ENCODE measurements at regions not wholly inside any gene's neighbourhood (a gene's known extent, or its start where the extent isn't known, plus 50 kb on each side); places are given as distances from the start of the nearest gene placed in this dataset.

GRCh38 chr12:45654002-45654665 is 75.4 kb upstream of the ARID2 start:
- no peak overlapping the region for H3K27ac ChIP-seq (ENCODE audit: low read depth, low read length)
- no peak overlapping the region for H3K4me3 ChIP-seq (ENCODE audit: low read depth, low read length)
- H3K27me3 ChIP-seq (ENCODE audit: control insufficient read depth, insufficient read depth, low read length): no peaks in the 10 kb centered on the region
- 92% methylated on average over 2 of the region's 3 CpGs for WGBS (ENCODE audit: insufficient coverage)
- H3K36me3 ChIP-seq (ENCODE audit: control insufficient read depth, insufficient read depth, low read length): no peaks in the 10 kb centered on the region
- DNase-seq (ENCODE audit: low read depth in 4 of 6, low spot score in 6 of 6): peak in 1 of 6 donors; percentile 65
- no peaks in the 10 kb centered on the region for H3K4me1 ChIP-seq (ENCODE audit: control insufficient read depth, insufficient read depth, low read length)
- H3K9me3 ChIP-seq (ENCODE audit: control insufficient read depth, insufficient read depth, low read length): no peaks in the 10 kb centered on the region

DNA sequence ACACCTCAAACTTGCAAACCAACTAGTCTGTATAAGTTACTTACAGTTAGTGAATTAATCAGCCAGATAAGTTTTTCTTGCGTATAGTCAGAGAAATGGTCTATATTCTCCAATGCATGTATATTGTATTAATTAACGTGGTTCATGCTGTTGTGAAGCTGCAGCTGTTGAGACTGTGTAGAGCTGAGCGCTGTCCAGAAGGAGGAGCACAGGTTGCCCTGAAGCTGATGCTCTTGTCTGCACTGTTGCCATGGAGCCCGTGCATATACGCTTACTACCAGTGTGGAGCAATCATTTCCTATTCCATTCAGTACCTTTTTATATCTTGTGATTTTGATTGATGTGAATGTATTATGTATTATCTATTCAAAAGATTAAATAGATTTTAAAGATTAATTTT is 74.3 kb upstream of the ARID2 start:
- H3K27ac ChIP-seq (ENCODE audit: low read depth, low read length): no peak overlapping the region
- H3K9me3 ChIP-seq (ENCODE audit: control insufficient read depth, insufficient read depth, low read length): no peaks in the 10 kb centered on the region
- H3K27me3 ChIP-seq (ENCODE audit: control insufficient read depth, insufficient read depth, low read length): no peaks in the 10 kb centered on the region
- DNase-seq (ENCODE audit: low read depth in 4 of 6, low spot score in 6 of 6): peak in 3 of 6 donors; percentile 12 to 85 (median 18)
- H3K4me1 ChIP-seq (ENCODE audit: control insufficient read depth, insufficient read depth, low read length): no peaks in the 10 kb centered on the region
- WGBS (ENCODE audit: insufficient coverage): 57% methylated on average over 1 of the region's 5 CpGs
- no peaks in the 10 kb centered on the region for H3K36me3 ChIP-seq (ENCODE audit: control insufficient read depth, insufficient read depth, low read length)
- no peak overlapping the region for H3K4me3 ChIP-seq (ENCODE audit: low read depth, low read length)

DNA sequence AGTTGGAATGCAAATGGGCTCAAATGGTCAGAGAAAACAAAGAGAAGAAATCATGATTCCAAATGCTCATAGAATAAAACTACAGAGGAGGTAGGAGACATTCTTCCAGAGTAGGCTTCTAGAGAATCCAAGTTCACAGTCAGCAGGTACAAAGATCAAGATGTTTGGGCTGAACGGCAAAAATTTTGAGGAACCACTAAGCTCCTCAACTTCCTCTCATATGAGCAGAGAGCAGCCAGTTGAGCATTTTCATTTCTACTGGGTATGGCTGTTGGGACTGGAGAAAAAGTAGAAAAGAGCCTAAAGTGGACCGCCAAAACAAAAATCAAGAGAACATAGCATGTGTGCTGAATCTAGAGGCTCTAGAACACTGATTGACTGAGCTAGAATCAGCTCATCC is 73.8 kb upstream of the ARID2 start:
- Histone ChIP-seq H3K4me3 (ENCODE audit: low read depth, low read length) (no peak overlapping the region), H3K27ac (ENCODE audit: low read depth, low read length) (no peak overlapping the region), H3K27me3 (ENCODE audit: control insufficient read depth, insufficient read depth, low read length) (no peaks in the 10 kb centered on the region), H3K4me1 (ENCODE audit: control insufficient read depth, insufficient read depth, low read length) (no peaks in the 10 kb centered on the region), H3K36me3 (ENCODE audit: control insufficient read depth, insufficient read depth, low read length) (no peaks in the 10 kb centered on the region), H3K9me3 (ENCODE audit: control insufficient read depth, insufficient read depth, low read length) (no peaks in the 10 kb centered on the region)
- WGBS (ENCODE audit: insufficient coverage): 100% methylated on average over 1 of the region's 2 CpGs
- DNase-seq (ENCODE audit: low read depth in 4 of 6, low spot score in 6 of 6): no peak

DNA sequence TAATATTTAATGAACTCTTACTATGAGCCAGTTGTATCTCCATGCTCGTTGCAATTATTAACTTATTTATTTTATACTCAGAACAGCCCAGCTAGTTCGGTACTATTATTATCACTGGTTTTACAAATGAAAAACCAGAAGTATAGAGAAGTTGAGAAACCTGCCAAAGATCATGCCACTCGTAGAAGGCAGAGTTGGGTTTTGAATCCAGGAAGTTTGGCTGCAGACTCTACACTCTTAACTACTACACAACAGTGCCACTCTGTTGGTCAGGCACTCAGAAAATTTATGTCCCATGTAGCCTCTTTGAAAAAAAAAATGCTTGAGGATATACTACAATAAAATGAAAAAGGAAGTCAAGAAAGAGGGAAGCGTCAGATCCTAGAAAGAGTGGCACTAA is 71.5 kb upstream of the ARID2 start:
- Histone ChIP-seq H3K36me3 (ENCODE audit: control insufficient read depth, insufficient read depth, low read length) (no peaks in the 10 kb centered on the region), H3K4me1 (ENCODE audit: control insufficient read depth, insufficient read depth, low read length) (no peaks in the 10 kb centered on the region), H3K27me3 (ENCODE audit: control insufficient read depth, insufficient read depth, low read length) (no peaks in the 10 kb centered on the region), H3K4me3 (ENCODE audit: low read depth, low read length) (no peak overlapping the region), H3K27ac (ENCODE audit: low read depth, low read length) (no peak overlapping the region), H3K9me3 (ENCODE audit: control insufficient read depth, insufficient read depth, low read length) (no peaks in the 10 kb centered on the region)
- no CpG with 5 or more reads among the region's 4 CpGs for WGBS (ENCODE audit: insufficient coverage)
- DNase-seq (ENCODE audit: low read depth in 4 of 6, low spot score in 6 of 6): no peak

DNA sequence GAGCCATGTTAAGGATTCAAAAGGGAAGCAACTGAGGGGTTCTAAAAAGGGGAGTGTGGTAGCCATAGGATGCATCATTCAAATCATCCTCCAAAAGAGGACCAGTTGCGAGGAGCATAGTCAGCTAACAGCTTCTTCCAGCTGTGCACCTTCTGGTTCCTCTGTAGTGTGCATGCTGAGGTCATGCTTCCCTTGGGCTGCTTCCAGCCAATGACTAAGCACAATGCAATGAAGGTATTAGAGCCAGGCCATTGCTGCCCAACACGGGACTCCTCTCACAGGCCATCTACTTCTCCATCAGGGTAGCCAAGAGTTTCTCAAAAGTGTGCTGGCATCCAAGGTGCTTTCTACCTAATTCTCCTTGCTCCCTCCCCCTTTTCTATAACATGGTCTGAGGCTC is 69.2 kb upstream of the ARID2 start:
- DNase-seq (ENCODE audit: low read depth in 4 of 6, low spot score in 6 of 6): no peak
- WGBS (ENCODE audit: insufficient coverage): 65% methylated on average over 1 of the region's 2 CpGs
- no peak overlapping the region for H3K27ac ChIP-seq (ENCODE audit: low read depth, low read length)

GRCh38 chr12:45663455-45663854 is 66.1 kb upstream of the ARID2 start:
- Histone ChIP-seq H3K27me3 (ENCODE audit: control insufficient read depth, insufficient read depth, low read length) (no peaks in the 10 kb centered on the region), H3K9me3 (ENCODE audit: control insufficient read depth, insufficient read depth, low read length) (no peaks in the 10 kb centered on the region), H3K27ac (ENCODE audit: low read depth, low read length) (no peak overlapping the region), H3K4me3 (ENCODE audit: low read depth, low read length) (no peak overlapping the region), H3K4me1 (ENCODE audit: control insufficient read depth, insufficient read depth, low read length) (no peaks in the 10 kb centered on the region), H3K36me3 (ENCODE audit: control insufficient read depth, insufficient read depth, low read length) (no peaks in the 10 kb centered on the region)
- peak in 1 of 6 donors; percentile 20 for DNase-seq (ENCODE audit: low read depth in 4 of 6, low spot score in 6 of 6)
- 63% methylated on average over 1 of the region's 2 CpGs for WGBS (ENCODE audit: insufficient coverage)

More for the DNA sequence above, 69.2 kb upstream of the ARID2 start:
- no peaks in the 10 kb centered on the region for H3K9me3 ChIP-seq (ENCODE audit: control insufficient read depth, insufficient read depth, low read length)
- no peaks in the 10 kb centered on the region for H3K27me3 ChIP-seq (ENCODE audit: control insufficient read depth, insufficient read depth, low read length)
- no peak overlapping the region for H3K4me3 ChIP-seq (ENCODE audit: low read depth, low read length)
- no peaks in the 10 kb centered on the region for H3K36me3 ChIP-seq (ENCODE audit: control insufficient read depth, insufficient read depth, low read length)
- no peaks in the 10 kb centered on the region for H3K4me1 ChIP-seq (ENCODE audit: control insufficient read depth, insufficient read depth, low read length)

- Histone ChIP-seq H3K27ac (ENCODE audit: low read depth, low read length) (no peak overlapping the region), H3K4me1 (ENCODE audit: control insufficient read depth, insufficient read depth, low read length) (no peaks in the 10 kb centered on the region), H3K9me3 (ENCODE audit: control insufficient read depth, insufficient read depth, low read length) (no peaks in the 10 kb centered on the region), H3K27me3 (ENCODE audit: control insufficient read depth, insufficient read depth, low read length) (no peaks in the 10 kb centered on the region), H3K36me3 (ENCODE audit: control insufficient read depth, insufficient read depth, low read length) (no peaks in the 10 kb centered on the region), H3K4me3 (ENCODE audit: low read depth, low read length) (no peak overlapping the region)
- DNase-seq (ENCODE audit: low read depth in 4 of 6, low spot score in 6 of 6): peak in 1 of 6 donors; percentile 57
- WGBS (ENCODE audit: insufficient coverage): no CpG with 5 or more reads among the region's 1 CpG
These were observed 63.6 kb upstream of the ARID2 start for GRCh38 chr12:45665941-45666340.

- H3K36me3 ChIP-seq (ENCODE audit: control insufficient read depth, insufficient read depth, low read length): no peaks in the 10 kb centered on the region
- H3K9me3 ChIP-seq (ENCODE audit: control insufficient read depth, insufficient read depth, low read length): no peaks in the 10 kb centered on the region
- no CpG with 5 or more reads among the region's 3 CpGs for WGBS (ENCODE audit: insufficient coverage)
- H3K27me3 ChIP-seq (ENCODE audit: control insufficient read depth, insufficient read depth, low read length): no peaks in the 10 kb centered on the region
- H3K4me1 ChIP-seq (ENCODE audit: control insufficient read depth, insufficient read depth, low read length): no peaks in the 10 kb centered on the region
- H3K4me3 ChIP-seq (ENCODE audit: low read depth, low read length): no peak overlapping the region
- DNase-seq (ENCODE audit: low read depth in 4 of 6, low spot score in 6 of 6): no peak
- H3K27ac ChIP-seq (ENCODE audit: low read depth, low read length): no peak overlapping the region
These were observed 63.1 kb upstream of the ARID2 start for GRCh38 chr12:45666396-45666795.

DNA sequence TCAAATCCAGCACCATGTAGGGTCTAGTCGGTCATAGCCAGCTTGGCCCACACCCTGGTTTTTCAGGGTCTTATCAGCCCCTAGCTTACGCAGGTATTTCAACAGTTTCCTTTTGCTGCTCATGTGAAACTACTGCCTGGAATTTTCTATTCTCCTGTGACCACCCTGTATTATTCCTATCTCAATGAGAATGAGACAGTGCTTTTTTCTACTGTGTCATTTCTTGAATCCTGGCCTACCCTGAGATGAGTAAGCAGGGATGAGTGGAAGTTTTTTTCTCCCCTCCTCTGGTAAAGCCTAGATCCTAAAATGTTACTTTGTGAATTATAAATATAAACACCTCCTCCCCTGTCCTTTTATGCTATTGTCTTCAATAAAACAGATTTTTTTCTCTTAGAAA is 62.7 kb upstream of the ARID2 start:
- Histone ChIP-seq H3K4me1 (ENCODE audit: control insufficient read depth, insufficient read depth, low read length) (no peaks in the 10 kb centered on the region), H3K27ac (ENCODE audit: low read depth, low read length) (no peak overlapping the region), H3K9me3 (ENCODE audit: control insufficient read depth, insufficient read depth, low read length) (no peaks in the 10 kb centered on the region), H3K4me3 (ENCODE audit: low read depth, low read length) (no peak overlapping the region), H3K36me3 (ENCODE audit: control insufficient read depth, insufficient read depth, low read length) (no peaks in the 10 kb centered on the region), H3K27me3 (ENCODE audit: control insufficient read depth, insufficient read depth, low read length) (no peaks in the 10 kb centered on the region)
- no peak for DNase-seq (ENCODE audit: low read depth in 4 of 6, low spot score in 6 of 6)
- 100% methylated on average over 1 of the region's 2 CpGs for WGBS (ENCODE audit: insufficient coverage)

GRCh38 chr12:45667761-45668160 is 61.7 kb upstream of the ARID2 start:
- no CpG with 5 or more reads among the region's 2 CpGs for WGBS (ENCODE audit: insufficient coverage)
- no peak overlapping the region for H3K27ac ChIP-seq (ENCODE audit: low read depth, low read length)
- H3K9me3 ChIP-seq (ENCODE audit: control insufficient read depth, insufficient read depth, low read length): no peaks in the 10 kb centered on the region
- no peak for DNase-seq (ENCODE audit: low read depth in 4 of 6, low spot score in 6 of 6)
- no peaks in the 10 kb centered on the region for H3K36me3 ChIP-seq (ENCODE audit: control insufficient read depth, insufficient read depth, low read length)
- H3K4me3 ChIP-seq (ENCODE audit: low read depth, low read length): no peak overlapping the region
- H3K27me3 ChIP-seq (ENCODE audit: control insufficient read depth, insufficient read depth, low read length): no peaks in the 10 kb centered on the region
- H3K4me1 ChIP-seq (ENCODE audit: control insufficient read depth, insufficient read depth, low read length): no peaks in the 10 kb centered on the region
